GM21825 (cell line): ENCODE measurements at regions not wholly inside any gene's neighbourhood (a gene's known extent, or its start where the extent isn't known, plus 50 kb on each side); places are given as distances from the start of the nearest gene placed in this dataset.

Experiments
- ATAC-seq: cut with Tn5 transposase; IDR thresholded peaks from one replicate; pipeline ENCODE4 v1.9.1; 2021; ENCODE audit warnings: mild to moderate bottlenecking, moderate library complexity; ENCODE audit not compliant: unreplicated experiment

DNA sequence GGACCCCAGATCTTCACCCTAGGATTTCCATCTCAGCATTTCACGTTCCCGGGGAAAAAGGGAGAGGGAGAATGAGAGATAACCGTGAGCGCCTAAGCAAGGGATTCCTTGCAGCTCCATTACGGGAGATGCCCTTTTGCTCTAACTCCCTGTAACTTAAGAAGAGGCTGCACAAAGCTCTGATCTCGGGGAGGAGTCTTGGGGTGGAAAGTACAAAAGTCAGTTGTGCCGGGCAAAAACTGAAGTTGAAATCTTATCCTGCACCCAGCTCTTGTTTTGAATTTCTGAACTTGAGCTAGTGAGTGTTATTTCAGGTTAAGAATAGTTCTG is 256.4 kb upstream of the SOX21 start:
- no peak for ATAC-seq

DNA sequence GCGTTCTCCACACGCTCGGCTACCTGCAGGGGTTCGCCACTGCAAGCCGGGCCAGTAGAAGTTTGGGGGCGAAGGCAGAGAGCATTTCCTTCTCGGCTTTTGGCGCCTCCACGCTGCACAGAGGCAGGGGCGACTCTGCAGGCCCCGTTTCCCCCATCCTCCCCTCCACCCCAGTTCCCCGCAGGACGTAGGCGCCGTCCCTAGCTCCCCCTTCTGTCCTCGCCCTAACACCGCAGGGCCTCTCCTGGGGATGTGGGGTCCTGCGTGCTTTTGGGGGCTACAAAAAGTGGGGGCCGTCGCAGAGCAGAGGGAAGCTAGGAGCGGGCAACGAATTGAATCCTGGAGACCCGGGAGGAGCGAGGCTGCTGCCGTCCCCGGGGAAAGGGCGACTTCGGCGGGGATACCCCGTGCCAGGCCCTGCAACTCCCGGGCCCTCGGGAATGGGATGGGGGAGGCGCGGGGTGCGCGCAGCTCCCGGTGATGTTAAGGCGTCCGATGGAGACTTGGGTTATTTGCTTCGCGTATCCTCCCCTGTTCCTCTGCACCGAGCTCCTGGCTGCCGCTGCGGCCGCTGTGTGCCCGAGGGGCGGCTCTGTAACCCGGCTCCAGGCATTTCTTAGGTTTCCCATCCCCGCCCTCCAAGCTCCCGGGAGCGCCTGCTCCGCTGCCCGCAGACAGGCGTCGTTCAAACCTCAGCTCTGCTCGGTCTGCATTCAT is 255.9 kb upstream of the SOX21 start:
- ATAC-seq: no peak

DNA sequence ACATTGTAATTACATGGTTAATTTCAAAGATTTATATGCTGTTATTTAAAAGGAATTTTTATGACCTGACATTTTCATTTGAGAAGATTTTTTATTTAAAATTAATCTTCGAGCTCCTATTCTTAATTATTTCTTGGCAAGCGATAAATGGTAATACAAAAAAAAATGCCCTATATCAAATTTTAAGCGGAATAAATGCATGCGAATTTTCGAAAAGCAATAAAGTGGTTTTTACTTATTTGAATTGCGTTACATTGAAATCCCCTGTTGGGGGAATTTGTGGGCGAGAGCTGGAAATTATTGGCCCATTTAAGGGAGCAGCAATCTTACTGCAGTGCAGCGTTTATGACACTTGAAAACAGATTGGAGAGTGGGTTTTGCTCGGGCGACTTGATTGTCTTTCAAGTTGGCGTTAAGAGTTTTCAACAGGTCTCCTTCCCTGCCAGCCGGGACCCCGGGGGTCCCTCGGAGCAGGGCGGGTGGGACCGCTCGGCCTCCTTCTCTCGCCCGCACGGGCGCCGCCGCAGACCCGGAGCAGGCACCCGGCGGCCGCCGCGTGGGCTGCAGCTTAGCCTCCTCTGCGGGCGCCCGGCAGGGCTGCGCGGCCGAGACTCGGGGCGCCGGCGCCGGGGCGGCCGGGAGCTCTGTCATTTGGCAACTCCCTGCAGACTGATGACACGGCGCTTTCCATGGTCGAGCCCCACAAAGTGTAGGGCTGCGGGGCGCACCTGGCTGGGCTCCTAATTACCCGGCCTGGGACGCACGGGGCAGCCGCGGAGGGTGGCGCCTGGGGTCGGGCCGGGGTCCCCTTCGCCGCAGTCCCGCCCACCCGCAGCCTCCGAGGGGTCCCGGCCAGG is 255.1 kb upstream of the SOX21 start:
- ATAC-seq: no peak

DNA sequence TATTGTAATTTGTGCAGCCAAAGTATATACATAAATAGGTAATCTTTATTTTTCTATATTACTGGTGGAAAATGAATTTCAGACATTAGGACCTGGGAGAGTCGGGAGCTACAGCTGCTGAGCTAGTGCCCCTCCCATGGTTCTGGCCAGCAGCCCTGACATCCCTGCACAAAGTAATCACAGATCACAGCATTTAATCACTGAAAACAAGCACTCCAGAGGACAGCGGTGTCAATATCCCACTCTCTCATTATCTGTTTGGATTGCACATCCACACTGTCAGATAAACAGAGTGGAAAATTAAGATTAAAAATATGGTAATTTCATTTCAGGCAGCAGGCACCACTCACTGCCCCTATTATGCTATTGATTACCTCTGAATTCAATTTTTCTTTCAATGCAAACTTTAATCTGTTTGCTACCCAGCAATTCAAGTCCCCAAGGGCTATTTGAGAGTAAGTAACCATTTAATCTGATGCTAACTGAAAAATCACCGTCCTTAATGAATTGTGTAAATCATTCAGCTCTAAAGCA is 254.1 kb upstream of the SOX21 start:
- ATAC-seq: no peak

DNA sequence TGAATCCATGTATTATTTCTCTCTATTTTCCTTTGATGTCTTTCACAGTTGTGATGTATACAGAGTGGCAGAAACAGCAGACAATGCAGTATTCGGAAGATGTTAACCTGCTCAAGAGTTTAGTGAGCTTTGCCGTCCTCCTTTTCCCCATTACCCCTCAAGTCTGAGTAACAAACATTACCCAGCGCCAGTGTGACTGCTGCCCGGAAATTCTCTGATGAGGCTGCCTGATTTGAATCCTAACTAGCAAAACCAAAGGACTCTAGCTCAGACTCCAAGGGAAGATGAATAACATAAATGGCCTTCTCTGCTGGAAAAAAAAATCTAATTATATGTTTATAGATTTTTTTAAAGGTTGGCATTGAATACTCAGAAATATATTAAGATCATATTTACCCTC is 247.3 kb upstream of the SOX21 start:
- no peak for ATAC-seq

DNA sequence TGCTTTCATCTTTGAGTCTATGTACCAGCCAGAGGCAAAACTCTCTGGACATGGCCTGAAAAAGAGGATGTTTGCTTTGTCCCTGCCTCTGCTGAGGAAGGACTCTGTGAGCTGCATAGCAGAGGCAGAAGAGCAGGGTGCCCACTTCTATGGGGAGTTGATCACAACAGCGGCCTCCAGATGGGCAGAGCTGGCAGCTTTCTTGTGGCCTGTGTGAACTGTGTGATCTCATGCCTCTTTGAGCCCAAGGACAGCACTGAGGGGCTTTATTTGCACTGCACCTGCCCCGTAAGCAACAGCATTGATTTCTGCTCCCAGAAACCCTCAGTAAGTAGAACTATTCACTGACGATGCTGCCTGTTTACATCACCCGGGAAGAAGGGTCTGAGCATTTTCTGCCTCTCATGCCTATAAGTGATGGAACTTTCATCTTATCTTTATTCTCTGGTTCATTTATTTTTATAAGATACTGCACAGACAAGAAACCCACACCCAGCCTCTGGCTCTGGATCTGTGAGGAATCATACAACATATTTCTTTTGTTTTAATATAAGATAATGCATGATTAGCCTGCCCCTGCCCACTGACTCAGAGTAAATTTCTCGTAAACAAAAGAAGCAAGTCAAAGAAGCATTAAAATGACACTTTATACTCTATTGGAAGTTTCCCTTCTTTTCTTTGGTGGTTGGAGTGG is 244.2 kb upstream of the SOX21 start:
- ATAC-seq: no peak

DNA sequence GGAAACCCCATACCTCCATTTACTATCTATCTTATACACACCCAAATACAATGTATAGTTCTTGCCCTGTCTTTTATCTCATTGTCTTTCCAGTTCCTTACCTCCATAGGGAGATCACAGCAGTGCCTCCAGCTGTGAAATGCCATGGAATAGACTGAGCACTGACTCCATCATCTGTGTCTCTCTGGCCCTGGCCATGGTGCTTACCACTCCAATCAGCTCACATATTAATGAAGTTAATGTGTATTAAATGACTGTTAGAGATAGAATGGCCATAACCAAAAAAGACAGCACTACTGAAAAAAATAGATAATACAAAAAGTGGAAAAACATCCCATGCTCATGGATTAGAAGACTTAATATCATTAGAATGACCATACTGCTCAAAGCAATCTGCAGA is 240.4 kb upstream of the SOX21 start:
- ATAC-seq: no peak

DNA sequence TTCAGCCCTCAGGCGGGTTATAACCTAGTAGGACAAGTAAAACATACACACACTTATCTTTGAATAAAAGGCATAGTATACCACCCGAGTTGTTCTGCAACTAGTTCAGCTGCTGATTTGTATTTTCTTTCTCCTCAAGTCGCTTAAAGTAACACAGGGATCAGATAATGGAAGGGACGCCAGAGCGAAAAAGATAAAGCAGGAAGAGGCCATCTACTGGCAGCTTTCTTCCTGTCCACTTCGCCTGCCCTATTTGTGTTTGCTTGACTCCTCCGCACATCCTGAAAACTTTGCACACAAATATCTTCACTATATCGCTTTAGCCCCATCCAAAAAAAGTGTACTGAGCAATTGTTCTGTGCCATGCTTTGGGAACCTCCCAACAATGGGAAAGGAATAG is 238.0 kb upstream of the SOX21 start:
- no peak for ATAC-seq

DNA sequence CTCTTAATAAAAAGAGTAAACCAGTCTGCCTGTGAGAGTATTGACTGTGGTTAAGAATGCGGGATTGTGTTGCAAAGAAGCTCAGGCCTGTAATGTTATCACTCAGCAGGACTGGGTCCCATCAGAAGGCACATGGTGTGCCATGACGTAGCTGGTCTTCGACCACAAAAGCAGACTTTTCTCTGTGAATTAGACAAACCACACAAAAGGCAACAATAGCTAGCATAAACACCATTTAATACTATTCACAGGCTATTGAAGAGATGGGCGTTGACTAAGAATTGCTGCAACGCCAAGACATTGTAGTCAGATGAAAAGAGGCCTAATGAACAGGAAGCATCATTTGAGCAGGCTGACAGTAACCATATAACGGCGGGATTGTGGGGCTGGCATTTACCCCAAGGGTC is 235.6 kb upstream of the SOX21 start:
- ATAC-seq: no peak

DNA sequence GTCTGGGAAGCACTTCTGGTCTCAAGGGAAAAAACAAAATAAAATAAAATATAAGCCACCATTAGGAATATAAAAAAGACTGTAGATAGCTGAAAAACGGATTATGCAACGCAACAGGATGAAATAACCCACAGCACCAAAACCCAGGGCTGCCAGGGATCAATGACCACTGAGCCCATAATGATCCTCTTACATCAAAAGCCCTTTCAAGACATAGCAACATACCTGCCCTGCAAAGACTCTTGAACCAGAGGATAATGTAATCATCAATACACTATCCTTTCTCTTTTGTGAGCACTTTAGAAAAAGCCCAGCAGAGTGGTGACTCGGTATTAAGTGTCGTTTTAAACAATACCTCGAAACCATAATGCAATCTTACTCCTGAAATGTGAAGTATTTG is 235.0 kb upstream of the SOX21 start:
- no peak for ATAC-seq

DNA sequence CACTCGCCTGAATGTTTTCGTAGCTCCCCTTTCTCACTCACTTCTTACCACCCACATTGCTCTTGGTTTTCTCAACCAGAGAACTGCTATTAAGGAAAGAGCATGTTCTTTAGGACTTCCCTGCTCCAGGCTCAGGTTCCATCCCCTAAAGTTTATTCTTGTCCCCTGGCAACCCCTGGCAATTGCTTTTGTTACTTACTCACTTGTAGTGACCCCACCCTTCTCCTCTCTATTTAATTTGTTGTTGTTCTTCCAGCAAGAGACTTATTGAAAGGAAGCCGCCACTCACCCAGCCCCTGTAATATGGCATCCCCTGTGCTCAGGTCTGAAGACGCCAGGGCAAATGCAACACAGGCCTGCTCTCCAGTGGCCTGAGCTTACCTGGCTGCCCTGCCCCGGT is 233.7 kb upstream of the SOX21 start:
- ATAC-seq: no peak

DNA sequence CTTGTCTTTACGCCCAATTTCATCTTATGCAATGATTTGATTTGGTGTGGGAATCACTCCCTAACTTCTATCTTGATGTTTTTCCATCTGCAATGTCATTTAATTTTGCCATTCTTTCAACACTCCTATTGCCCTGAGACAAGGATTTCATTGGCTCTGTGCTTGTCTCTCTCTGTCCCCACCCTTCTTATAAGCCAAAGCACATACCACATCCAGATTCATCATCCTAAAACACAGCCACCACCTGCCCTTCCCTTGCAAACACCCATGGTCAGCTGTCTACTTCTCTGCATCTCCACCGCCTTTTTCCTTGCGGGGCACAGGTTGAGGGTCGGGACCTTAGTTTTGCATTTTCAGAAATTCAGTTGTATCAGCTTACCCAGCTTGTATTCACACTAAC is 225.8 kb upstream of the SOX21 start:
- no peak for ATAC-seq

DNA sequence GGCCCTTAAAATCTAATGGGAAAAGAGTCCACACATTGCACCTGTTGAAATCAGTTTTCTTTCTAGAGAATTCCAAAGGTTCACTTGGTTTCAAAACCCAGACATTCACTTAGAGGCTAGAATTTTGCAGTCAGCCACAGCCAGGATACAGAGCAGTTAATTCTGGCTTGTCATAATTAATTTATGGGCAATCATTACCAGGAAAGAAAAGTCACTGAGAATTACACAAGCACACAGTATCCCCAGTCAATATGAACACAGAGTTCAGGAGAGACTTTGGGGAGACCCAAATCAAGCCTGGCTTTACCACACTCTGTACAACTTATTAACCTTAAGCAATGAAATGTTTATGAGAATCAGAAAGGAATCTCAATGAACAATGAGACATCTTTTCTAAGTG is 224.3 kb upstream of the SOX21 start:
- ATAC-seq: no peak

DNA sequence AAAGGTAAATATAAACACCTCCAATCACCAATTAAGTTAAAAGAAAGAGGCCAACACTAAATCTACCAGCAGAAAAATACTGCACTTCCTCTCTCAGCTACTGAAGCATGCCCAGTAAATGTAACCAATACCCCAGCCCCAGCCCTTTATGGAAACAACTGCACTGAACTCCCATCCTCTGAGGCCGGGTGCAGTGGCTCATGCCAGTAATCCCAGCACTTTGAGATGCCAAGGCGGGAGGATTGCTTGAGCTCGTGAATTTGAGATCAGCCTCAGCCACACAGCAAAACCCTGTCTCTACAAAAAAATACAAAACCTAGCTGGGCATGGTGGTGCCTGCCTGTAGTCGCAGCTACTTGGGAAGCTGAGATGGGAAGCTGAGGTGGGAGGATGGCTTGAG is 221.6 kb upstream of the SOX21 start:
- no peak for ATAC-seq

DNA sequence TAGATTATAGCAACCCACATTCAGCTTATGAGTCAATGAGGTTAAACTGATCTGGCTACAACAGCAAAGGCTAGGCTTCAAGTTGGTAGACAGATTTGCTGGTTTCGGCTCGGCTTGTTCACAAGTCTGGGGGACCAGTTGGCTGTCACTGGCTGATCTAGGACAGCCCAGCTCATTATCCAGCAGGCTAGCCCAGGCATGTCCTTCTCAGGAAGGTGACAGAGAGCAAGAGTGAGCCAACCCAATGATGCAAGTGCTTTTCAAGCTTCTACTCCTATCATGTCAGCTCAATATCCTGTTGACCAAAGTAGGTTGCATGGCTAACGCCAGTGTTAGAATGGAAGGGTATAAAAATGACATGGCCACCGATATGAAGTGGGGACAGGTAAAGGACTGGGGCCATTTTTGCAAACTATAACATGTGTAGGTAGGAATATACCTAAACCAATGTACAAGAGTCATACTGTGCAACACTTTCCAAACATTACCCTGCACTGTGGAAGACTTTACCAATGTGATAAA is 220.9 kb upstream of the SOX21 start:
- ATAC-seq: no peak

DNA sequence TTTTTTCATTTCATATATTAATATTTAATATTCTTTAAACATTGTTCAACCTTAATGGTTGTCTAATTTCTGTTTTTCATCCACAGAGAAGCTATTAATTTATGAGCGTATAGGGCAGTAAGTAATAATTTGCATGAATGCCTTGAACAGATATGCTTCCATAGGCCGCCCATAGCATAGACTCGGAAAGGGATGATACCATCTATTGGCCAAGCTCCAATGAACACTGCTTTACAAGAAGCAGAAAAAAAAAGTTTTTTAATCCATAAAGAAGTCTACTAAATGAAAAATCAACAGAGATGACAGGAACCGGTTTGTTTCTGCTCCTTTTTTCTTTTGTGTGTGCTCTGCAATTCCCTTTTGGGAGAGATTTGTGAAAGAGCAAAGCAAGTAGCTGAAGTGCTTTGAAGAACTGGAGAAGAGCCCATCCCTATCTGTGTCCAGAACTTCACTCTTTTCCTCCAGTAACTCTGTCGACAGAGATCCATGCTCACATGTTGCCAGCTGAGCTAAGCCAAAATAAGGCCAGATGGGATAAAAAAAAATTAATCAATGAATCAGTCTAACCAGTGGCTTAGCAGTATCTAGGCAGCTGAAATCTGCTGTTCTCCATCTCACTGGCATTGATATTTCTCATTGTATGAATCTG is 215.9 kb upstream of the SOX21 start:
- ATAC-seq: no peak

DNA sequence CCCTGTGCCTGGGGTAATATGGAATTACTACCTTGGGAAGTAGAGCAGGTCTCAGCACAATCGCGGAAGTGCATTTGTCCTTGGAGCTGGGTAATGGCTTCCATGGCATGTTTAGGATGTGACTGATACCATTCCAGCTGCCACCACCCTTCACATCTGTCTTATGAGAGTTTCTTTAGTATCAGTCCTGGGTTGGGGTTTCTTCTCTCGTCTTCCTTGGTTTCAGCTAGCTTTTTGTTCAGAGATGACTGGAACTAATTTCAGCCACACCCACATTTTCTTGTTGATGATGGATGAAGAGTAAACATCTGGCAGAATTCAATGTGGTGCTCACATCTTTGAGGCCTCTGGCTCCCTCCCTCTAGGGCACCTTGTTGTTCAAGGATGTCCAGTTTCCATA is 212.9 kb upstream of the SOX21 start:
- no peak for ATAC-seq

DNA sequence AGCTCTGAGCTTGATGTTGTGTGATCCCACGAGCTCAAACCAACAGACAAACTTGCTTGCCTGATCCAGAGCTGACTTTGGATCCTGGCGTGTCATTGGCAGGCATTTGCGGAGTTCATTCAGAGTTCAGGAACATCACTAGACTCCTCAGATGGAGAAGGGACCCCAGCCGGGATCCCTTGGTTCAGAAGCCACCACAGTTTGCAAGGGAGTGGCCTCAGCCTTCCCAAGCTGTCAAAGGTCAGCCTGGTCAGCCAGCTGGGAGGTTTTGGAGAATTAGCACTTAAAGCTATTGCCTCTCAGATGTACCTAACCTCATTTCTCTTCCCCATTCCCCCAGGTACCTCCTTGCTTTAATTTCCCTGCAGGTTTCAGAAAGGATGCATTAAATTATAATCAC is 208.8 kb upstream of the SOX21 start:
- no peak for ATAC-seq

DNA sequence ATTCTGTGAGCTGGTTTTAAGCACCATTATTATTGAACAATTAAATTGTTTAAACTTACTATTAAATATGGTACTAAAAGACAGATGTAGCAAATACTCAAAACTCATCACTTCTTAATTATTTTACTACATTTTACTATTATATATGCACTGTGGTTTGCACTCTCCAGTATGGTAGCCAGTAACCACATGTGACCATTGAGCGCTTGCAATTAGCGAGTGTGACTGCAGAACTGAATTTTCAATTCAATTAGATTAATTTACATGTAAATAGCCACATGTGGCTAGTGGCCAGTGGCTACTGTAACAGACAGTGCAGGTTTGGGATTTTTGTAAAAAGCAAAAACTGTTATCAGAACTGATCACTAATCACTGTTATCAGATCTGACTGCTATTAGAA is 208.2 kb upstream of the SOX21 start:
- no peak for ATAC-seq

DNA sequence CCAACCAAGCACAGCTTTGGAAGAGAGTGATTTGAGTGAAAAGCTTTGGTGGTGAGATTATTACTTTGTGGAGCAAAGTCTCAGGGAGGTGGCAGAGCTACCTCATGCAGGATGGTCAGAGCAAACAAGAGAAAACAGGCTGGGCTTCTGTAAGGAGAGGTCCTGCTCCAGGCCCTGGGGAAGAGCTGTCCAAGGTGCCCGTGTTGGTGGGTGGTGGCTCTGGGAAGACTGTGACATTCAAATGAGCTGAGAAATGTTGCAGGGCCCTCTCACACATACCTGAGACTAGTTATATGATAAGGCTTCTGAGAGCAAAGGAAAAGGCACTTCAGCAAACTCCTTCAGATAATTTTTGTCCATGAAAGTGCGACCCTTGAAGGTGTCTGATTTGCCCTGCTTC is 205.5 kb upstream of the SOX21 start:
- no peak for ATAC-seq

DNA sequence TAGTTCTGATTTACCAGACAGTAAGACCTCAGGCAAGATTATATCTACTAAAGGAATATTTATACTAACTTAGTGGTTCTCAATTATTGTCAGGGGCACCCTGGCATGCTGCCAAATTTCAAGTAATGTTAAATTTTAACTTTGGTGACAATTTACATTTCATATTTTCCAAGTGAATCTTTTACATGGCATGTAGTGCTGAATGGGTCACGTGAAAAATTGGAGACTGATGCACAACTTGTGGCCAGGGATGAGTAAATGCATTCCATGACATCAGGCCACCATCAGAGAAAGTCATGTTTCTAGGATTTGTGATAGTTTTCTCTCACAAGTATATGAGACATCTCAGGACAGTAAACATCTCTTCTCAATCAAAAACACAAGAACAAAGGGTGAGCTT is 202.6 kb upstream of the SOX21 start:
- no peak for ATAC-seq
